ENCODE measurements at regions not wholly inside any gene's neighbourhood (a gene's known extent, or its start where the extent isn't known, plus 50 kb on each side); places are given as distances from the start of the nearest gene placed in this dataset.

DNA sequence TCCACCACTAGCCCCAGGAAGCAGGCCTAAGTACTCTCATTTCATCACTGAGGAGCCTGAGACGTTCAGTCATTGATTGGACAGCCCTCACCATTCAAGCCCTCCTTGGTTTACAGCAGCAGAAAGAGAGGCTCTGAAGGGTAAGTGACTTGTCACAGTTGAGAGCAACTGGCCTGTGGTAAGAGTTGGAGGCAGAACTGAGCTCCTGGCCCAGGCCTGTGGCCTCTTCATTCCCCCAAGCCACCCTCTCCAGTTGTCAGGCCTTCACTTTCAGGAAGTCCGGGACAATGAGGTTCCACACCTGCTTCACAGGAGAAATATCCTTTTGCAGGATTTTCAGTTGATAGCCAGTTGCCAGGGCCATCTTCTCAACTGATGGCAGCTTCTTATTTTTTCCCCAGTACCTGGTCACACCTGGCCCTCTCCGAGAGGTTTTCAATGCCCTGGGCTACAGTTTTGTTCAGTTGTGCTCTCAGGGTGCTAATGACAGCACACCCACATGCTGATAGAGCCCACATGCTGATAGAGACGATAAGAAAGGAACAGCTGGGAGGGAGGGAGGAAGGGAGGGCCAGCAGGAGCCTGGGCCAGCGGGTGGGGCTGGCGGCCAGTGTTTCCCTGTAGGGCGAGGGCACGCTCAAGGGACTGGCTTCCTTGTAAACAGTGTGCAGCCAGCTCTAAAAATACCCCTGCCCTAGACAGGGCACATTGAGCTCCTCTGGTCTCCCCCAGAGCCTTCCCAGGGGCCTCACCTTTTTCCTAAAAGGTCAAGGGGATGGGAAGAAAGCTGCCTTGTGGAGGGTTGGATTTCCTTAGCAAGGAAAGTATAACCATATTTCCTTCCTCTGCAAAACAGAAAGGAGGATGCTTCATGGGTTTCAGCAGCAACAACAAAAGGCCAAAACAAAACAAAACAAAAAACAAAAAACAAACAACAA, 112.7 kb upstream of the JUN start (continued):
- TF ChIP-seq, protein P1, sequence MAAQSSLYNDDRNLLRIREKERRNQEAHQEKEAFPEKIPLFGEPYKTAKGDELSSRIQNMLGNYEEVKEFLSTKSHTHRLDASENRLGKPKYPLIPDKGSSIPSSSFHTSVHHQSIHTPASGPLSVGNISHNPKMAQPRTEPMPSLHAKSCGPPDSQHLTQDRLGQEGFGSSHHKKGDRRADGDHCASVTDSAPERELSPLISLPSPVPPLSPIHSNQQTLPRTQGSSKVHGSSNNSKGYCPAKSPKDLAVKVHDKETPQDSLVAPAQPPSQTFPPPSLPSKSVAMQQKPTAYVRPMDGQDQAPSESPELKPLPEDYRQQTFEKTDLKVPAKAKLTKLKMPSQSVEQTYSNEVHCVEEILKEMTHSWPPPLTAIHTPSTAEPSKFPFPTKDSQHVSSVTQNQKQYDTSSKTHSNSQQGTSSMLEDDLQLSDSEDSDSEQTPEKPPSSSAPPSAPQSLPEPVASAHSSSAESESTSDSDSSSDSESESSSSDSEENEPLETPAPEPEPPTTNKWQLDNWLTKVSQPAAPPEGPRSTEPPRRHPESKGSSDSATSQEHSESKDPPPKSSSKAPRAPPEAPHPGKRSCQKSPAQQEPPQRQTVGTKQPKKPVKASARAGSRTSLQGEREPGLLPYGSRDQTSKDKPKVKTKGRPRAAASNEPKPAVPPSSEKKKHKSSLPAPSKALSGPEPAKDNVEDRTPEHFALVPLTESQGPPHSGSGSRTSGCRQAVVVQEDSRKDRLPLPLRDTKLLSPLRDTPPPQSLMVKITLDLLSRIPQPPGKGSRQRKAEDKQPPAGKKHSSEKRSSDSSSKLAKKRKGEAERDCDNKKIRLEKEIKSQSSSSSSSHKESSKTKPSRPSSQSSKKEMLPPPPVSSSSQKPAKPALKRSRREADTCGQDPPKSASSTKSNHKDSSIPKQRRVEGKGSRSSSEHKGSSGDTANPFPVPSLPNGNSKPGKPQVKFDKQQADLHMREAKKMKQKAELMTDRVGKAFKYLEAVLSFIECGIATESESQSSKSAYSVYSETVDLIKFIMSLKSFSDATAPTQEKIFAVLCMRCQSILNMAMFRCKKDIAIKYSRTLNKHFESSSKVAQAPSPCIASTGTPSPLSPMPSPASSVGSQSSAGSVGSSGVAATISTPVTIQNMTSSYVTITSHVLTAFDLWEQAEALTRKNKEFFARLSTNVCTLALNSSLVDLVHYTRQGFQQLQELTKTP (IDR thresholded peaks at IDR 0.05; ENCODE audit: low read depth in 1 of 2, partially characterized antibody in 2 of 2): peak; percentile 31 to 74
- TF ChIP-seq OTX1 (CRISPR knock-in tag; IDR thresholded peaks at IDR 0.05): peak; percentile 73; the same call in 1 of the 2 replicates
- 0 out of 2 replicates have a peak, but pooled peaks have one; percentile 32 for TF ChIP-seq PATZ1 (CRISPR knock-in tag; IDR thresholded peaks at IDR 0.05; ENCODE audit: borderline replicate concordance)
- TF ChIP-seq ZBTB26 (CRISPR knock-in tag; IDR thresholded peaks at IDR 0.05): 0 out of 2 replicates have a peak, but pooled peaks have one; percentile 18
- TF ChIP-seq ZNF133 (CRISPR knock-in tag; IDR thresholded peaks at IDR 0.05): peak; percentile 91
- TF ChIP-seq SMARCA4 (IDR thresholded peaks at IDR 0.05): peak; percentile 70
- TF ChIP-seq, protein P2, sequence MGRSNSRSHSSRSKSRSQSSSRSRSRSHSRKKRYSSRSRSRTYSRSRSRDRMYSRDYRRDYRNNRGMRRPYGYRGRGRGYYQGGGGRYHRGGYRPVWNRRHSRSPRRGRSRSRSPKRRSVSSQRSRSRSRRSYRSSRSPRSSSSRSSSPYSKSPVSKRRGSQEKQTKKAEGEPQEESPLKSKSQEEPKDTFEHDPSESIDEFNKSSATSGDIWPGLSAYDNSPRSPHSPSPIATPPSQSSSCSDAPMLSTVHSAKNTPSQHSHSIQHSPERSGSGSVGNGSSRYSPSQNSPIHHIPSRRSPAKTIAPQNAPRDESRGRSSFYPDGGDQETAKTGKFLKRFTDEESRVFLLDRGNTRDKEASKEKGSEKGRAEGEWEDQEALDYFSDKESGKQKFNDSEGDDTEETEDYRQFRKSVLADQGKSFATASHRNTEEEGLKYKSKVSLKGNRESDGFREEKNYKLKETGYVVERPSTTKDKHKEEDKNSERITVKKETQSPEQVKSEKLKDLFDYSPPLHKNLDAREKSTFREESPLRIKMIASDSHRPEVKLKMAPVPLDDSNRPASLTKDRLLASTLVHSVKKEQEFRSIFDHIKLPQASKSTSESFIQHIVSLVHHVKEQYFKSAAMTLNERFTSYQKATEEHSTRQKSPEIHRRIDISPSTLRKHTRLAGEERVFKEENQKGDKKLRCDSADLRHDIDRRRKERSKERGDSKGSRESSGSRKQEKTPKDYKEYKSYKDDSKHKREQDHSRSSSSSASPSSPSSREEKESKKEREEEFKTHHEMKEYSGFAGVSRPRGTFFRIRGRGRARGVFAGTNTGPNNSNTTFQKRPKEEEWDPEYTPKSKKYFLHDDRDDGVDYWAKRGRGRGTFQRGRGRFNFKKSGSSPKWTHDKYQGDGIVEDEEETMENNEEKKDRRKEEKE (IDR thresholded peaks at IDR 0.05; ENCODE audit: borderline replicate concordance in 1 of 2, control insufficient read depth in 1 of 2, low read depth in 2 of 2, low read length in 1 of 2): no peak
